ENCODE measurements at regions not wholly inside any gene's neighbourhood (a gene's known extent, or its start where the extent isn't known, plus 50 kb on each side); places are given as distances from the start of the nearest gene placed in this dataset.

- Mint-ChIP-seq H3K9me3 (ENCODE audit: unreplicated experiment) (peaks cover 22% of the 10 kb centered on the region), H3K4me3 (ENCODE audit: unreplicated experiment) (no peak overlapping the region), H3K36me3 (ENCODE audit: unreplicated experiment) (peaks cover 2% of the 10 kb centered on the region), H3K27me3 (ENCODE audit: unreplicated experiment) (no peaks in the 10 kb centered on the region), H3K27ac (ENCODE audit: unreplicated experiment) (no peak overlapping the region), H3K4me1 (ENCODE audit: unreplicated experiment) (peaks cover 2% of the 10 kb centered on the region)
- DNase-seq (ENCODE audit: extremely low spot score, unreplicated experiment), result no peak
- TF ChIP-seq CTCF (IDR thresholded peaks at IDR 0.05), result no peak
Observed at GRCh38 chr7:124364283-124364682, 331.4 kb upstream of the TMEM229A start.

- H3K4me1 Mint-ChIP-seq (ENCODE audit: unreplicated experiment), result peaks cover 8% of the 10 kb centered on the region
- H3K27me3 Mint-ChIP-seq (ENCODE audit: unreplicated experiment), result no peaks in the 10 kb centered on the region
- DNase-seq (ENCODE audit: extremely low spot score, unreplicated experiment), result no peak
- H3K36me3 Mint-ChIP-seq (ENCODE audit: unreplicated experiment), result no peaks in the 10 kb centered on the region
- no peak overlapping the region for H3K27ac Mint-ChIP-seq (ENCODE audit: unreplicated experiment)
- peaks cover under 1% of the 10 kb centered on the region for H3K9me3 Mint-ChIP-seq (ENCODE audit: unreplicated experiment)
- H3K4me3 Mint-ChIP-seq (ENCODE audit: unreplicated experiment), result no peak overlapping the region
- TF ChIP-seq CTCF (IDR thresholded peaks at IDR 0.05), result no peak
Observed at GRCh38 chr7:124354201-124354600, 321.3 kb upstream of the TMEM229A start.

- H3K27ac Mint-ChIP-seq (ENCODE audit: unreplicated experiment), result no peak overlapping the region
- no peak overlapping the region for H3K4me3 Mint-ChIP-seq (ENCODE audit: unreplicated experiment)
- H3K4me1 Mint-ChIP-seq (ENCODE audit: unreplicated experiment), result peaks cover 2% of the 10 kb centered on the region
- DNase-seq (ENCODE audit: extremely low spot score, unreplicated experiment), result no peak
- H3K9me3 Mint-ChIP-seq (ENCODE audit: unreplicated experiment), result peaks cover 23% of the 10 kb centered on the region
- peaks cover 6% of the 10 kb centered on the region for H3K36me3 Mint-ChIP-seq (ENCODE audit: unreplicated experiment)
- H3K27me3 Mint-ChIP-seq (ENCODE audit: unreplicated experiment), result no peaks in the 10 kb centered on the region
- TF ChIP-seq CTCF (IDR thresholded peaks at IDR 0.05), result no peak
Observed at GRCh38 chr7:124351950-124352349, 319.1 kb upstream of the TMEM229A start.

GRCh38 chr7:124349443-124349842, 316.6 kb upstream of the TMEM229A start:
- TF ChIP-seq CTCF (IDR thresholded peaks at IDR 0.05), result no peak
- Mint-ChIP-seq H3K9me3 (ENCODE audit: unreplicated experiment) (peaks cover 37% of the 10 kb centered on the region), H3K36me3 (ENCODE audit: unreplicated experiment) (peaks cover 6% of the 10 kb centered on the region), H3K4me3 (ENCODE audit: unreplicated experiment) (no peak overlapping the region), H3K27ac (ENCODE audit: unreplicated experiment) (no peak overlapping the region), H3K27me3 (ENCODE audit: unreplicated experiment) (no peaks in the 10 kb centered on the region), H3K4me1 (ENCODE audit: unreplicated experiment) (peaks cover 2% of the 10 kb centered on the region)
- no peak for DNase-seq (ENCODE audit: extremely low spot score, unreplicated experiment)

- no peak overlapping the region for H3K27ac Mint-ChIP-seq (ENCODE audit: unreplicated experiment)
- H3K4me3 Mint-ChIP-seq (ENCODE audit: unreplicated experiment), result no peak overlapping the region
- no peaks in the 10 kb centered on the region for H3K36me3 Mint-ChIP-seq (ENCODE audit: unreplicated experiment)
- TF ChIP-seq CTCF (IDR thresholded peaks at IDR 0.05), result no peak
- H3K27me3 Mint-ChIP-seq (ENCODE audit: unreplicated experiment), result no peaks in the 10 kb centered on the region
- peaks cover 6% of the 10 kb centered on the region for H3K9me3 Mint-ChIP-seq (ENCODE audit: unreplicated experiment)
- no peak for DNase-seq (ENCODE audit: extremely low spot score, unreplicated experiment)
- peaks cover 9% of the 10 kb centered on the region for H3K4me1 Mint-ChIP-seq (ENCODE audit: unreplicated experiment)
Observed at GRCh38 chr7:124338861-124339260, 306.0 kb upstream of the TMEM229A start.

Data from osteocyte (in vitro differentiated cells).